HFFc6 (cell line): ENCODE measurements at regions not wholly inside any gene's neighbourhood (a gene's known extent, or its start where the extent isn't known, plus 50 kb on each side); places are given as distances from the start of the nearest gene placed in this dataset.

Experiments used
- DNase-seq: peaks from one replicate; pipeline ENCODE4 v3.0.0-alpha.2; 2018
- H3K27ac Mint-ChIP-seq: 2 replicates; pipeline ENCODE4 v1.8.0; 2020; ENCODE audit warnings: mild to moderate bottlenecking, mixed read lengths
- H3K27me3 Mint-ChIP-seq: 2 replicates; pipeline ENCODE4 v1.8.0; 2021; ENCODE audit warnings: mild to moderate bottlenecking, moderate library complexity, mixed read lengths; ENCODE audit not compliant: insufficient read depth
- H3K36me3 Mint-ChIP-seq: 2 replicates; pipeline ENCODE4 v1.8.0; 2021; ENCODE audit warnings: low read depth, mixed read lengths
- H3K4me1 Mint-ChIP-seq: 2 replicates; pipeline ENCODE4 v1.8.0; 2020; ENCODE audit warnings: low read depth, mixed read lengths
- H3K4me3 Mint-ChIP-seq: 2 replicates; pipeline ENCODE4 v1.8.0; 2020; ENCODE audit warnings: mild to moderate bottlenecking, moderate library complexity, mixed read lengths
- H3K9me3 Mint-ChIP-seq: 2 replicates; pipeline ENCODE4 v1.8.0; 2020; ENCODE audit warnings: mild to moderate bottlenecking, mixed read lengths
- CTCF ChIP-seq: fragments of 200-600 bp; sonication (generic); IDR thresholded peaks from 2 replicates; pipeline ENCODE4 v1.5.0; 2021; ENCODE audit warnings: antibody characterized with exemption, mild to moderate bottlenecking

- TF ChIP-seq CTCF, result no peak
- Mint-ChIP-seq H3K4me3 (peak overlapping the region; percentile 48; the same call in 1 of the 2 replicates), H3K27ac (peak overlapping the region; percentile 91), H3K4me1 (peaks cover 28% of the 10 kb centered on the region), H3K36me3 (peaks cover 5% of the 10 kb centered on the region; the same call in 1 of the 2 replicates), H3K27me3 (peaks cover 1% of the 10 kb centered on the region; the same call in 1 of the 2 replicates), H3K9me3 (no peaks in the 10 kb centered on the region)
- DNase-seq, result peak; percentile 99
Observed at GRCh38 chr4:4625488-4625887, 83.6 kb upstream of the STX18 start.

- Mint-ChIP-seq H3K27me3 (peaks cover 5% of the 10 kb centered on the region), H3K27ac (peak overlapping the region; percentile 91), H3K9me3 (no peaks in the 10 kb centered on the region), H3K36me3 (peaks cover 5% of the 10 kb centered on the region; the same call in 1 of the 2 replicates), H3K4me3 (no peak overlapping the region; the same call in 1 of the 2 replicates), H3K4me1 (peaks cover 28% of the 10 kb centered on the region)
- no peak for TF ChIP-seq CTCF
- no peak for DNase-seq
Observed at GRCh38 chr4:4624276-4624897, 82.5 kb upstream of the STX18 start.

DNA sequence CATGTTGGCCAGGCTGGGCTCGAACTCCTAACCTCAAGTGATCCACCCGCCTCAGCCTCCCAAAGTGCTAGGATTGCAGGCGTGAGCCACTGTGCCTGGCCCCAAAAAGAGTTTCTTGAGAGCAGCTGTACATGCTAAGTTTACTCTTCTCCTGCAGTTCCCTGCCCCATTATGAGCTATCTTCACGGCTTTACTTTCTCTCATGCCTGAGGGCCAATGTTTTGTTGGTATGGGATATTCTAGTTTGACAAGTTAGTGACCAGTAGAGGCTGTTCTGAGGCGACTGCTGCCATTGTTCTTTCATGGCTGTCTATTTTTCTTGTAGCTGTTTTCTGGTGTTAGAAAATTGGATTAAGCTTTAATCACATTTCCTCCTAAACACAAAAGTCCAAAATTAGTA lies 78.0 kb upstream of the STX18 start:
- no peaks in the 10 kb centered on the region for H3K36me3 Mint-ChIP-seq
- H3K27me3 Mint-ChIP-seq, result peaks cover 15% of the 10 kb centered on the region
- no peak overlapping the region for H3K27ac Mint-ChIP-seq
- no peak for DNase-seq
- no peaks in the 10 kb centered on the region for H3K9me3 Mint-ChIP-seq
- no peak for TF ChIP-seq CTCF
- H3K4me1 Mint-ChIP-seq, result peaks cover 22% of the 10 kb centered on the region
- no peak overlapping the region for H3K4me3 Mint-ChIP-seq

DNA sequence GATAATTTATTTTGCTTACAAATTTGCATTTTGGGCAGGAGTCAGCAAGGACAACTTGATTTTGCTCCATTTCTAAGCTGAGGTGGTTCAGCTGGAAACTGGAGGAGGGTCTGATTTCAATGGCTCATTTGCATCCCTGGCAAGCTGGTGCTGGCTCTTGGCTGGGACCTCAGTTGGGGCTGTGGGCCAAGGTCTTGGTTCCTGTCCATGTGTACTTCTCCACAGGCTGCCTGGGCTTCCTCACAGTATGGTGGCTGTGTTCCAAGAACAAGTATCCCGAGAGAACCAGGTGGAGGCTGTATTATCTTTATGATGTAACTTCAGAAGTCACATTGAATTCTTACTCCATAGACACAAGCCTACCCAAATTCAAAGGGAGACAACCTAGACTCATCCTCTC lies 77.0 kb upstream of the STX18 start:
- H3K36me3 Mint-ChIP-seq, result no peaks in the 10 kb centered on the region

GRCh38 chr4:4614925-4615678 lies 73.3 kb upstream of the STX18 start:
- Mint-ChIP-seq H3K9me3 (no peaks in the 10 kb centered on the region), H3K36me3 (no peaks in the 10 kb centered on the region), H3K27me3 (peaks cover 28% of the 10 kb centered on the region), H3K27ac (peak overlapping the region; percentile 51), H3K4me1 (peaks cover 28% of the 10 kb centered on the region), H3K4me3 (no peak overlapping the region)
- TF ChIP-seq CTCF, result no peak
- DNase-seq, result peak; percentile 24

More for the DNA sequence above, 77.0 kb upstream of the STX18 start:
- peaks cover 17% of the 10 kb centered on the region for H3K27me3 Mint-ChIP-seq
- H3K9me3 Mint-ChIP-seq, result no peaks in the 10 kb centered on the region
- DNase-seq, result no peak
- H3K27ac Mint-ChIP-seq, result no peak overlapping the region
- no peak overlapping the region for H3K4me3 Mint-ChIP-seq
- no peak for TF ChIP-seq CTCF
- H3K4me1 Mint-ChIP-seq, result peaks cover 18% of the 10 kb centered on the region
